ENCODE measurements at regions not wholly inside any gene's neighbourhood (a gene's known extent, or its start where the extent isn't known, plus 50 kb on each side); places are given as distances from the start of the nearest gene placed in this dataset.

DNA sequence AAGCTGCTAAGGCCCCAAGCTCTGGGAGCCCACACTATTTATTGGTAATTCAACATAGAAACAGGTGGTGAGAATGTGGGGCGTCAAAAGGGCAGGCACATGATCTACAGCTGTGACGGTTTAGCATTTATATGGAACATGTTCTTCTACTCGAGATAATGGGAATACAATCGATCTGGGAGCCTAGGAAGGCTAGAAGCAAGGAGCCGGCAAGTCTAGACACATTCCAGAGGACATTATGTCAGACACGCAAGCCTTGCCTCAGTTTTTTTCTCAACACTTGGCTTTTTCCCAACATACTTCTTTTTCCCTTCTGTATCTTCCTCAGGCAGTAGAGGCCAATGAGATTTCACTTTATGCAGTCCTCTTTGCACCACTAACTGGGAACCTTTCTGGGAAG, 315.7 kb upstream of the SLITRK5 start:
- no peaks in the 10 kb centered on the region for H3K36me3 ChIP-seq (ENCODE audit: control insufficient read depth, insufficient read depth, low read length)
- no peak overlapping the region for H3K4me3 ChIP-seq (ENCODE audit: low read depth in 2 of 2, low read length in 2 of 2)
- no peak overlapping the region for H3K27ac ChIP-seq (ENCODE audit: low read length)
- DNase-seq (ENCODE audit: low read depth, low spot score) (no peak), ATAC-seq (no peak)
- ChIA-PET CTCF (no interaction called here), POLR2A (no interaction called here)
- H3K9me3 ChIP-seq (ENCODE audit: control insufficient read depth, insufficient read depth, low read depth, low read length): no peaks in the 10 kb centered on the region
- H3K4me1 ChIP-seq (ENCODE audit: control insufficient read depth, insufficient read depth, low read length): no peaks in the 10 kb centered on the region
- intact Hi-C loops (cut with micrococcal nuclease; ENCODE audit: unreplicated experiment): no loop called here
- in situ Hi-C loops (cut with HindIII; ENCODE audit: low pct_unique_long_range_greater_than_20kb, low sequenced_read_pairs): no loop called here
- no peaks in the 10 kb centered on the region for H3K27me3 ChIP-seq (ENCODE audit: control insufficient read depth, insufficient read depth, low read length)
- no TSS peak for BruUV-seq (replicated peaks)
- TF ChIP-seq, protein P1, sequence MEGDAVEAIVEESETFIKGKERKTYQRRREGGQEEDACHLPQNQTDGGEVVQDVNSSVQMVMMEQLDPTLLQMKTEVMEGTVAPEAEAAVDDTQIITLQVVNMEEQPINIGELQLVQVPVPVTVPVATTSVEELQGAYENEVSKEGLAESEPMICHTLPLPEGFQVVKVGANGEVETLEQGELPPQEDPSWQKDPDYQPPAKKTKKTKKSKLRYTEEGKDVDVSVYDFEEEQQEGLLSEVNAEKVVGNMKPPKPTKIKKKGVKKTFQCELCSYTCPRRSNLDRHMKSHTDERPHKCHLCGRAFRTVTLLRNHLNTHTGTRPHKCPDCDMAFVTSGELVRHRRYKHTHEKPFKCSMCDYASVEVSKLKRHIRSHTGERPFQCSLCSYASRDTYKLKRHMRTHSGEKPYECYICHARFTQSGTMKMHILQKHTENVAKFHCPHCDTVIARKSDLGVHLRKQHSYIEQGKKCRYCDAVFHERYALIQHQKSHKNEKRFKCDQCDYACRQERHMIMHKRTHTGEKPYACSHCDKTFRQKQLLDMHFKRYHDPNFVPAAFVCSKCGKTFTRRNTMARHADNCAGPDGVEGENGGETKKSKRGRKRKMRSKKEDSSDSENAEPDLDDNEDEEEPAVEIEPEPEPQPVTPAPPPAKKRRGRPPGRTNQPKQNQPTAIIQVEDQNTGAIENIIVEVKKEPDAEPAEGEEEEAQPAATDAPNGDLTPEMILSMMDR (IDR thresholded peaks at IDR 0.05): no peak
- TF ChIP-seq, protein P2, sequence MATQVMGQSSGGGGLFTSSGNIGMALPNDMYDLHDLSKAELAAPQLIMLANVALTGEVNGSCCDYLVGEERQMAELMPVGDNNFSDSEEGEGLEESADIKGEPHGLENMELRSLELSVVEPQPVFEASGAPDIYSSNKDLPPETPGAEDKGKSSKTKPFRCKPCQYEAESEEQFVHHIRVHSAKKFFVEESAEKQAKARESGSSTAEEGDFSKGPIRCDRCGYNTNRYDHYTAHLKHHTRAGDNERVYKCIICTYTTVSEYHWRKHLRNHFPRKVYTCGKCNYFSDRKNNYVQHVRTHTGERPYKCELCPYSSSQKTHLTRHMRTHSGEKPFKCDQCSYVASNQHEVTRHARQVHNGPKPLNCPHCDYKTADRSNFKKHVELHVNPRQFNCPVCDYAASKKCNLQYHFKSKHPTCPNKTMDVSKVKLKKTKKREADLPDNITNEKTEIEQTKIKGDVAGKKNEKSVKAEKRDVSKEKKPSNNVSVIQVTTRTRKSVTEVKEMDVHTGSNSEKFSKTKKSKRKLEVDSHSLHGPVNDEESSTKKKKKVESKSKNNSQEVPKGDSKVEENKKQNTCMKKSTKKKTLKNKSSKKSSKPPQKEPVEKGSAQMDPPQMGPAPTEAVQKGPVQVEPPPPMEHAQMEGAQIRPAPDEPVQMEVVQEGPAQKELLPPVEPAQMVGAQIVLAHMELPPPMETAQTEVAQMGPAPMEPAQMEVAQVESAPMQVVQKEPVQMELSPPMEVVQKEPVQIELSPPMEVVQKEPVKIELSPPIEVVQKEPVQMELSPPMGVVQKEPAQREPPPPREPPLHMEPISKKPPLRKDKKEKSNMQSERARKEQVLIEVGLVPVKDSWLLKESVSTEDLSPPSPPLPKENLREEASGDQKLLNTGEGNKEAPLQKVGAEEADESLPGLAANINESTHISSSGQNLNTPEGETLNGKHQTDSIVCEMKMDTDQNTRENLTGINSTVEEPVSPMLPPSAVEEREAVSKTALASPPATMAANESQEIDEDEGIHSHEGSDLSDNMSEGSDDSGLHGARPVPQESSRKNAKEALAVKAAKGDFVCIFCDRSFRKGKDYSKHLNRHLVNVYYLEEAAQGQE (IDR thresholded peaks at IDR 0.05; ENCODE audit: insufficient read depth in 1 of 2, low read depth in 2 of 2, low read length in 1 of 2): no peak
- no peak for TF ChIP-seq POLR2AphosphoS5 (IDR thresholded peaks at IDR 0.05; ENCODE audit: low read depth, low read length)
- TF ChIP-seq TCF7L2 (IDR thresholded peaks at IDR 0.05; ENCODE audit: low read depth, low read length): no peak
- no peak for TF ChIP-seq SIN3A (IDR thresholded peaks at IDR 0.05; ENCODE audit: borderline replicate concordance, insufficient read depth, low read depth, low read length)

DNA sequence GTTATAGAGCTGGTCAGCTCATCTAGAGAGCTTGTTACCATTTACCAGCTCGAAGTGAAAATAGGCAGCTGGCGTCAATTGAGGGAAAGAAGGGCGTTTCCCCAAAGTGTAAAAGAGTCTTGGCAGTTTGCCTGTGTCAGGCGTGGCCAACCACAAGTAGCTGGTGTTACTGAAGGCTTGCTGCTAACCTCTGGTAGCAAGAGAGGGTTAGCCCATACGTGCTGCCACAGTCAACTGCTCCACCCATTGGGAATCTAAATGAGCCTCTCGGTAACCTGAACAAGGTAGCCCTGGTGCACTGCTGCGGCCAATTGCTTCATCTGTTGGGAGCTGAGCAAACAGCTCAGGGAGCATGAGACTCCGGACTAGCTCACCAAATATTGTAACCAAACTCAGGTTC, 314.9 kb upstream of the SLITRK5 start:
- H3K27ac ChIP-seq (ENCODE audit: low read length): no peak overlapping the region
- H3K36me3 ChIP-seq (ENCODE audit: control insufficient read depth, insufficient read depth, low read length): no peaks in the 10 kb centered on the region
- BruUV-seq (replicated peaks): no TSS peak
- TF ChIP-seq SIN3A (IDR thresholded peaks at IDR 0.05; ENCODE audit: borderline replicate concordance, insufficient read depth, low read depth, low read length) (no peak), POLR2AphosphoS5 (IDR thresholded peaks at IDR 0.05; ENCODE audit: low read depth, low read length) (no peak), TCF7L2 (IDR thresholded peaks at IDR 0.05; ENCODE audit: low read depth, low read length) (no peak)
- TF ChIP-seq, protein P1 (IDR thresholded peaks at IDR 0.05): no peak
- TF ChIP-seq, protein P2 (IDR thresholded peaks at IDR 0.05; ENCODE audit: insufficient read depth in 1 of 2, low read depth in 2 of 2, low read length in 1 of 2): no peak
- intact Hi-C loops (cut with micrococcal nuclease; ENCODE audit: unreplicated experiment) (no loop called here), in situ Hi-C loops (cut with HindIII; ENCODE audit: low pct_unique_long_range_greater_than_20kb, low sequenced_read_pairs) (no loop called here)
- ATAC-seq (no peak), DNase-seq (ENCODE audit: low read depth, low spot score) (no peak)
- CTCF ChIA-PET: no interaction called here
- H3K4me3 ChIP-seq (ENCODE audit: low read depth in 2 of 2, low read length in 2 of 2): no peak overlapping the region
- H3K27me3 ChIP-seq (ENCODE audit: control insufficient read depth, insufficient read depth, low read length): no peaks in the 10 kb centered on the region
- POLR2A ChIA-PET: no interaction called here
- no peaks in the 10 kb centered on the region for H3K9me3 ChIP-seq (ENCODE audit: control insufficient read depth, insufficient read depth, low read depth, low read length)
- no peaks in the 10 kb centered on the region for H3K4me1 ChIP-seq (ENCODE audit: control insufficient read depth, insufficient read depth, low read length)
